SK-N-SH (cell line): ENCODE measurements at regions not wholly inside any gene's neighbourhood (a gene's known extent, or its start where the extent isn't known, plus 50 kb on each side); places are given as distances from the start of the nearest gene placed in this dataset.

ENCODE experiments used
- CTCF ChIA-PET: fragments of 300-600, 350-600 bp; formaldehyde crosslinking; extraction: SDS; loops from one replicate; lab custom pipeline; 2021; lab: Yijun Ruan, JAX
- POLR2A ChIA-PET: fragments of 350-600 bp; sonication (Branson Sonifier 250); formaldehyde crosslinking; extraction: SDS; loops from one replicate; lab custom pipeline; 2020; ENCODE audit warnings: antibody characterized with exemption, inconsistent platforms; lab: Yijun Ruan, JAX
- DNase-seq: peaks from one replicate; pipeline ENCODE4 v3.0.0; 2012
- H2AFZ ChIP-seq: fragments of 200-600 bp; sonication (generic); 2 replicates; pipeline ENCODE4 v1.8.1; 2016; ENCODE audit warnings: antibody characterized with exemption, mild to moderate bottlenecking, low read depth
- H3F3A ChIP-seq: fragments of 200-600 bp; sonication (generic); replicated peaks from 2 replicates; pipeline ENCODE3; 2016; ENCODE audit warnings: antibody characterized with exemption, mild to moderate bottlenecking; ENCODE audit not compliant: insufficient read depth
- H3K27ac ChIP-seq, 2 experiments: fragments of 200-500 bp in 1 of 2; fragments of 200-600 bp in 1 of 2; sonication (Bioruptor generic) in 1 of 2; sonication (generic), shearing (Covaris generic) in 1 of 2; 2 replicates each; pipeline versions ENCODE4 v1.5.1 to v1.6.1; 2014 to 2016; ENCODE audit warnings: low read depth in 2 of 2, inconsistent platforms in 1 of 2, low read length in 1 of 2, mild to moderate bottlenecking in 1 of 2, mixed read lengths in 1 of 2
- H3K27me3 ChIP-seq: fragments of 200-600 bp; sonication (generic), shearing (Covaris generic); 2 replicates; pipeline ENCODE4 v1.6.1; 2016; ENCODE audit warnings: mixed run types; ENCODE audit not compliant: insufficient read depth
- H3K36me3 ChIP-seq, 2 experiments: fragments of 200-500 bp in 1 of 2; fragments of 200-600 bp in 1 of 2; sonication (Bioruptor generic) in 1 of 2; sonication (generic) in 1 of 2; replicated peaks in 1 of 2; 2 replicates each; pipeline versions ENCODE3 to v1.5.1; 2014 to 2016; ENCODE audit warnings: low read length in 1 of 2, mild to moderate bottlenecking in 1 of 2; ENCODE audit not compliant: insufficient read depth in 2 of 2, control insufficient read depth in 1 of 2
- H3K4me1 ChIP-seq, 2 experiments: fragments of 200-500 bp in 1 of 2; fragments of 200-600 bp in 1 of 2; sonication (Bioruptor generic) in 1 of 2; sonication (generic), shearing (Covaris generic) in 1 of 2; 2 replicates each; pipeline versions ENCODE4 v1.5.1 to v1.6.1; 2014 to 2016; ENCODE audit warnings: low read depth in 1 of 2, low read length in 1 of 2, mixed run types in 1 of 2; ENCODE audit not compliant: insufficient read depth in 2 of 2, control insufficient read depth in 1 of 2
- H3K4me2 ChIP-seq: fragments of 200-600 bp; sonication (generic), shearing (Covaris generic); 2 replicates; pipeline ENCODE4 v1.6.1; 2017; ENCODE audit warnings: mixed run types
- H3K4me3 ChIP-seq, 2 experiments: fragments of 200-500 bp in 1 of 2; fragments of 200-600 bp in 1 of 2; sonication (Bioruptor generic) in 1 of 2; sonication (generic), shearing (Covaris generic) in 1 of 2; 2 replicates each; pipeline versions ENCODE4 v1.5.1 to v1.8.1; 2014 to 2016; ENCODE audit warnings: low read depth in 2 of 2, inconsistent platforms in 1 of 2, low read length in 1 of 2, mild to moderate bottlenecking in 1 of 2, mixed read lengths in 1 of 2, moderate library complexity in 1 of 2
- H3K79me2 ChIP-seq: fragments of 200-600 bp; sonication (generic); 2 replicates; pipeline ENCODE4 v1.8.1; 2017; ENCODE audit warnings: mild to moderate bottlenecking; ENCODE audit not compliant: insufficient read depth
- H3K9ac ChIP-seq: fragments of 200-600 bp; sonication (generic); 2 replicates; pipeline ENCODE4 v1.6.1; 2017; ENCODE audit warnings: mixed run types
- H3K9me2 ChIP-seq: fragments of 200-600 bp; sonication (generic); 2 replicates; pipeline ENCODE4 v1.6.1; 2017; ENCODE audit warnings: mixed run types
- H3K9me3 ChIP-seq: fragments of 200-600 bp; sonication (generic); 2 replicates; pipeline ENCODE4 v1.6.1; 2017; ENCODE audit warnings: mixed run types, mild to moderate bottlenecking, moderate library complexity
- H4K20me1 ChIP-seq: fragments of 200-600 bp; sonication (generic); 2 replicates; pipeline ENCODE4 v1.6.1; 2017; ENCODE audit warnings: mild to moderate bottlenecking, mixed run types; ENCODE audit not compliant: insufficient read depth
- CHD2 ChIP-seq: fragments of 150-350 bp; IDR thresholded peaks from 2 replicates; pipeline ENCODE4 v1.6.1; 2018; ENCODE audit warnings: low read length; ENCODE audit not compliant: partially characterized antibody
- CTCF ChIP-seq: fragments of 200-600 bp; sonication (generic); IDR thresholded peaks from 2 replicates; pipeline ENCODE4 v1.6.1; 2017; ENCODE audit warnings: antibody characterized with exemption, mild to moderate bottlenecking, moderate library complexity
- EZH2phosphoT487 ChIP-seq: fragments of 200-600 bp; sonication (generic); IDR thresholded peaks from 2 replicates; pipeline ENCODE4 v1.6.1; 2017; ENCODE audit warnings: low read depth, mixed run types, mild to moderate bottlenecking, antibody characterized with exemption, moderate library complexity, borderline replicate concordance
- FOSL2 ChIP-seq: IDR thresholded peaks from 2 replicates; pipeline ENCODE4 v1.4.0; 2012; ENCODE audit warnings: low read depth, mild to moderate bottlenecking, moderate library complexity, borderline replicate concordance
- FOXM1 ChIP-seq: IDR thresholded peaks from 2 replicates; pipeline ENCODE4 v1.4.0; 2012; ENCODE audit warnings: low read depth, mild to moderate bottlenecking
- MEF2A ChIP-seq: IDR thresholded peaks from 2 replicates; pipeline ENCODE4 v1.4.0; 2012; ENCODE audit warnings: low read depth, borderline replicate concordance
- MXI1 ChIP-seq: IDR thresholded peaks from 2 replicates; pipeline ENCODE4 v1.6.1; 2012; ENCODE audit warnings: mild to moderate bottlenecking, low read depth, low read length, improper control_type of control experiment
- NFIC ChIP-seq: IDR thresholded peaks from 2 replicates; pipeline ENCODE4 v1.4.0; 2012; ENCODE audit warnings: borderline replicate concordance
- PBX3 ChIP-seq: IDR thresholded peaks from 2 replicates; pipeline ENCODE4; 2012
- POLR2AphosphoS5 ChIP-seq: IDR thresholded peaks from 2 replicates; pipeline ENCODE4 v1.6.1; 2012; ENCODE audit warnings: low read depth, low read length
- RAD21 ChIP-seq: IDR thresholded peaks from 2 replicates; pipeline ENCODE4 v1.6.1; 2012; ENCODE audit warnings: mild to moderate bottlenecking, low read length
- RCOR1 ChIP-seq: fragments of 150-350 bp; IDR thresholded peaks from 2 replicates; pipeline ENCODE4 v1.6.1; 2017; ENCODE audit warnings: antibody characterized with exemption, low read length
- RFX5 ChIP-seq: IDR thresholded peaks from 2 replicates; pipeline ENCODE4 v1.6.1; 2012; ENCODE audit warnings: mild to moderate bottlenecking, improper control_type of control experiment, low read length
- SIN3A ChIP-seq: IDR thresholded peaks from 2 replicates; pipeline ENCODE4 v1.6.1; 2012; ENCODE audit warnings: low read depth, mild to moderate bottlenecking, low read length, moderate library complexity, borderline replicate concordance
- TCF12 ChIP-seq: IDR thresholded peaks from 2 replicates; pipeline ENCODE4 v1.4.0; 2012
- USF2 ChIP-seq: fragments of 150-350 bp; IDR thresholded peaks from 2 replicates; pipeline ENCODE4 v1.6.1; 2017; ENCODE audit warnings: antibody characterized with exemption, low read length, low read depth, borderline replicate concordance
- WGBS: methylation state at CpG from one replicate; pipeline ENCODE4 v1.1.6; 2017; ENCODE audit warnings: low lambda C conversion rate; 5-methylcytosine and 5-hydroxymethylcytosine counted together
- TF ChIP-seq, protein P1 (sequence below): IDR thresholded peaks from 2 replicates; pipeline ENCODE4 v1.4.0; 2012; ENCODE audit warnings: low read depth, borderline replicate concordance
- TF ChIP-seq, protein P2 (sequence below): IDR thresholded peaks from 2 replicates; pipeline ENCODE4 v1.4.0; 2012; ENCODE audit warnings: low read depth

DNA sequence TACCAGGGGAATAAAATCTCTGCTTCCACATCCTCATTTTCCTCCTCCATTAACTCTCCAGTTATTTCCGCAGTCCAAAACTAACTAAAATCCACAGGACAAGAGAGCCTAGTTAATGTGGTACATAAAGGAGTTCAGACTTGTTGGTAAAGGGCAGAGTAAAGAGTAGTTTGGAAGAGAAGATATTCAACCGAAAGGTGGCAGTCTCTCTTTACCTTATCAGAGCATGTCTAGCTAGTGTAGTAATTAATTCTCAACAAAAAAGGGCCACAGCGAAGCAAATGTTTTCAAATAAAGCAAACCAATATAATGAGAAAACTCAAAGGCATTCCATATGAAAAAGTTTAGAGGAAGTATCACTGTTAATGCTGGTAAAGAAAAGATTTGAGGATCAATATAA lies 286.5 kb downstream of the GLUD2 start:
- ChIA-PET POLR2A (no interaction called here), CTCF (no interaction called here)
- WGBS, result 0% methylated on average over 3 of the region's 3 CpGs
- Histone ChIP-seq H3K9me2 (no peaks in the 10 kb centered on the region), H3K4me3 (no peak overlapping the region), H3K9ac (no peak overlapping the region), H3K36me3 (no peaks in the 10 kb centered on the region), H3K4me2 (no peak overlapping the region), H4K20me1 (no peaks in the 10 kb centered on the region), H3K27ac (no peak overlapping the region), H3F3A (no peaks in the 10 kb centered on the region), H3K9me3 (no peaks in the 10 kb centered on the region), H3K4me1 (no peaks in the 10 kb centered on the region), H3K79me2 (no peaks in the 10 kb centered on the region), H3K27me3 (peaks cover 4% of the 10 kb centered on the region; the same call in 1 of the 2 replicates), H2AFZ (no peak overlapping the region)
- peak; percentile 27; the same call in 1 of the 2 replicates for TF ChIP-seq CTCF
- peak; percentile 33 for TF ChIP-seq RAD21
- no peak for TF ChIP-seq POLR2AphosphoS5
- DNase-seq, result no peak

DNA sequence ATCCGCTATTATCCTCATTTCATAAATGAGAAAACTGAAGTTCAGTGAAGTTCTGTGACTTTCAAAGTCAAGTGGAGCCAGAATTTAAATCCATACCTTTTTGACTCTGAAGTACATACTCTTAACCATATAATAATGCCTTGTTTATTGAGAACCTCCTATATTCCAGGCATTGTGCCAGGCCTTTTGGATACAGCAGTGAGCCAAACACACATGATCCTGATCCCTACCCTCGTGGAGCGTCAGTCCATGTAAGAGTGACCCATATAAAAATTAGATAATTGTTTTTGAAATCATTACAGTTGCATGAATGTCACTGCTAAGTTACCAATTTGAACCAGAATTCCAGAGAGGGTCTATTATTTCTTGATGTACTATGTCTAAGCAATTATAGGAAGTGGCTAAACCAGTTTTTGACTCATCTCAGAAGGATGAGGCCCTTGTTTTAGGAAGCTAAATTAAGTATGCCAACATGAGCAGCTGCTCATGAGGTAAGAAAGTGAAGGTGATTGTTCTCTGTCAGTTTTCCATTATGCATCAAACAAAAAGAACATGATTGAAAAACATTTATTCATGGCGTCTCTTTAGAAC lies 289.5 kb downstream of the GLUD2 start:
- no peaks in the 10 kb centered on the region for H4K20me1 ChIP-seq
- peaks cover 4% of the 10 kb centered on the region; the same call in 1 of the 2 replicates for H3K27me3 ChIP-seq
- ChIA-PET CTCF (no interaction called here), POLR2A (no interaction called here)
- H3K4me1 ChIP-seq, result no peaks in the 10 kb centered on the region
- H3K9me3 ChIP-seq, result no peaks in the 10 kb centered on the region
- no peak overlapping the region for H3K9ac ChIP-seq
- no peak overlapping the region for H3K4me2 ChIP-seq
- H3K9me2 ChIP-seq, result no peaks in the 10 kb centered on the region
- WGBS, result 2% methylated on average over 4 of the region's 4 CpGs
- TF ChIP-seq EZH2phosphoT487 (no peak), RFX5 (no peak), NFIC (no peak), SIN3A (no peak), FOSL2 (no peak), MEF2A (no peak), MXI1 (no peak), RCOR1 (no peak), POLR2AphosphoS5 (no peak), USF2 (no peak), CHD2 (no peak), PBX3 (no peak), FOXM1 (no peak), TCF12 (no peak)
- TF ChIP-seq, protein P1, sequence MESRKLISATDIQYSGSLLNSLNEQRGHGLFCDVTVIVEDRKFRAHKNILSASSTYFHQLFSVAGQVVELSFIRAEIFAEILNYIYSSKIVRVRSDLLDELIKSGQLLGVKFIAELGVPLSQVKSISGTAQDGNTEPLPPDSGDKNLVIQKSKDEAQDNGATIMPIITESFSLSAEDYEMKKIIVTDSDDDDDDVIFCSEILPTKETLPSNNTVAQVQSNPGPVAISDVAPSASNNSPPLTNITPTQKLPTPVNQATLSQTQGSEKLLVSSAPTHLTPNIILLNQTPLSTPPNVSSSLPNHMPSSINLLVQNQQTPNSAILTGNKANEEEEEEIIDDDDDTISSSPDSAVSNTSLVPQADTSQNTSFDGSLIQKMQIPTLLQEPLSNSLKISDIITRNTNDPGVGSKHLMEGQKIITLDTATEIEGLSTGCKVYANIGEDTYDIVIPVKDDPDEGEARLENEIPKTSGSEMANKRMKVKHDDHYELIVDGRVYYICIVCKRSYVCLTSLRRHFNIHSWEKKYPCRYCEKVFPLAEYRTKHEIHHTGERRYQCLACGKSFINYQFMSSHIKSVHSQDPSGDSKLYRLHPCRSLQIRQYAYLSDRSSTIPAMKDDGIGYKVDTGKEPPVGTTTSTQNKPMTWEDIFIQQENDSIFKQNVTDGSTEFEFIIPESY, result no peak
- TF ChIP-seq, protein P2, sequence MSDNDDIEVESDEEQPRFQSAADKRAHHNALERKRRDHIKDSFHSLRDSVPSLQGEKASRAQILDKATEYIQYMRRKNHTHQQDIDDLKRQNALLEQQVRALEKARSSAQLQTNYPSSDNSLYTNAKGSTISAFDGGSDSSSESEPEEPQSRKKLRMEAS, result no peak
- H3K4me3 ChIP-seq, result no peak overlapping the region
- H3F3A ChIP-seq, result no peaks in the 10 kb centered on the region
- H3K27ac ChIP-seq, result no peak overlapping the region
- H3K36me3 ChIP-seq, result no peaks in the 10 kb centered on the region
- no peak for DNase-seq
- H2AFZ ChIP-seq, result no peak overlapping the region
- H3K79me2 ChIP-seq, result no peaks in the 10 kb centered on the region
